ENCODE measurements at regions not wholly inside any gene's neighbourhood (a gene's known extent, or its start where the extent isn't known, plus 50 kb on each side); places are given as distances from the start of the nearest gene placed in this dataset.

DNA sequence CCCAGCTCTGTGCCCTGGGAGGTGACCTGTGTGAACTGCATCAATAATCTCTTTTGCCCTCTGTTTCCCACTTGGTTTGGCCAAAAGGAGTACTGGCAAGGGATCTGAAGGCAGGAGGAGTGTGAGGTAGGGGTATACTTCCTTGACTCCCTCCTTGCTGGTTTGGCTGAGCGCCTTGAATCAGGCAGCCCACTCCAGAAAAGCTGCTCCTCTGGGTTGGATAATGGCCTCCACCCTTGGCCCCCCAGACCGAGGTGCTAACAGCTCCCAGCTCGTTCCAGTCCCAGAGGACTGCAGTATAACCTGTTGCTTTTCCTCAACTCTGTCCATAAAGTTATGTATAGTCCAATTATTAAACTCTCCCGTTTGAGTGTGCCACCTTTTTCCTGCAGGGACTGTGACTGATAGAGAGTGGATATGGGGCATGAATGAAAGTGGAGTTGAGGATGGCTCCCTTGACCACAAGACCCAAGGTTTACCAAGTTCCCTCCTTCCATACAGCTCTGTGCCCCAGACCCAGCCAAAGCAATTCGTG lies 88.2 kb upstream of the HAND1 start:
- TF ChIP-seq, protein P1, sequence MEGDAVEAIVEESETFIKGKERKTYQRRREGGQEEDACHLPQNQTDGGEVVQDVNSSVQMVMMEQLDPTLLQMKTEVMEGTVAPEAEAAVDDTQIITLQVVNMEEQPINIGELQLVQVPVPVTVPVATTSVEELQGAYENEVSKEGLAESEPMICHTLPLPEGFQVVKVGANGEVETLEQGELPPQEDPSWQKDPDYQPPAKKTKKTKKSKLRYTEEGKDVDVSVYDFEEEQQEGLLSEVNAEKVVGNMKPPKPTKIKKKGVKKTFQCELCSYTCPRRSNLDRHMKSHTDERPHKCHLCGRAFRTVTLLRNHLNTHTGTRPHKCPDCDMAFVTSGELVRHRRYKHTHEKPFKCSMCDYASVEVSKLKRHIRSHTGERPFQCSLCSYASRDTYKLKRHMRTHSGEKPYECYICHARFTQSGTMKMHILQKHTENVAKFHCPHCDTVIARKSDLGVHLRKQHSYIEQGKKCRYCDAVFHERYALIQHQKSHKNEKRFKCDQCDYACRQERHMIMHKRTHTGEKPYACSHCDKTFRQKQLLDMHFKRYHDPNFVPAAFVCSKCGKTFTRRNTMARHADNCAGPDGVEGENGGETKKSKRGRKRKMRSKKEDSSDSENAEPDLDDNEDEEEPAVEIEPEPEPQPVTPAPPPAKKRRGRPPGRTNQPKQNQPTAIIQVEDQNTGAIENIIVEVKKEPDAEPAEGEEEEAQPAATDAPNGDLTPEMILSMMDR (IDR thresholded peaks at IDR 0.05; ENCODE audit: low read depth, low read length), result no peak
- TF ChIP-seq EZH2phosphoT487 (IDR thresholded peaks at IDR 0.05; ENCODE audit: low read depth), result no peak
- no peaks in the 10 kb centered on the region for H4K20me1 ChIP-seq (ENCODE audit: insufficient read depth, low read length)
- no peak overlapping the region for H3K4me3 ChIP-seq (ENCODE audit: low read length)
- peaks cover 4% of the 10 kb centered on the region; the same call in 1 of the 2 replicates for H3K4me1 ChIP-seq (ENCODE audit: low read length)
- H3K79me2 ChIP-seq (ENCODE audit: low read length), result no peaks in the 10 kb centered on the region
- no peaks in the 10 kb centered on the region for H3K27me3 ChIP-seq (ENCODE audit: low read depth, low read length)
- H3K9me3 ChIP-seq (ENCODE audit: insufficient read depth, low read length), result no peaks in the 10 kb centered on the region
- no peaks in the 10 kb centered on the region for H3K36me3 ChIP-seq (replicated peaks; ENCODE audit: low read depth, low read length)
- no peak overlapping the region for H3K9ac ChIP-seq (ENCODE audit: low read length)
- no peak overlapping the region for H2AFZ ChIP-seq (ENCODE audit: low read depth, low read length)
- no peak overlapping the region for H3K27ac ChIP-seq (ENCODE audit: low read length)
- H3K4me2 ChIP-seq (ENCODE audit: low read length), result no peak overlapping the region

DNA sequence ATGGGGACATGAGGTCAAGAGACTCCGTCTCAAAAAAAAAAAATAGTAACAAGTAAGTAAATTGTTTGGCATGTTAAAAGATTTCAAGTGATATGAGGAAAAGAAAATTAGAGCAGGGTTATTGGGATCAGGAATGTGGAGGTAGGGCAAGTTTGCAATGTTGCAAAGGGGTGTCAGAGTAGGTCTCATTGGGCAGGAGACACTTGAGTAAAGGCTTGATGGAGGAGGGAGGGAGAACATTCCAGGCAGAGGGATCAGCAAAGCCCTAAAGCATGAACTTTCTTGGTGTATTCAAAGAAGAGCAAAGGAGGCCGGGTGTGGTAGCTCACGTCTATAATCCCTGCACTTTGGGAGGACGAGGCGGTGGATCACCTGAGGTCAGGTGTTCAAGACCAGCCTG lies 87.1 kb upstream of the HAND1 start:
- Histone ChIP-seq H3K4me2 (ENCODE audit: low read length) (no peak overlapping the region), H3K27ac (ENCODE audit: low read length) (no peak overlapping the region), H4K20me1 (ENCODE audit: insufficient read depth, low read length) (no peaks in the 10 kb centered on the region), H3K9me3 (ENCODE audit: insufficient read depth, low read length) (no peaks in the 10 kb centered on the region), H3K4me3 (ENCODE audit: low read length) (no peak overlapping the region), H3K27me3 (ENCODE audit: low read depth, low read length) (no peaks in the 10 kb centered on the region), H2AFZ (ENCODE audit: low read depth, low read length) (no peak overlapping the region), H3K9ac (ENCODE audit: low read length) (no peak overlapping the region), H3K4me1 (ENCODE audit: low read length) (peaks cover 6% of the 10 kb centered on the region), H3K79me2 (ENCODE audit: low read length) (no peaks in the 10 kb centered on the region), H3K36me3 (replicated peaks; ENCODE audit: low read depth, low read length) (no peaks in the 10 kb centered on the region)
- no peak for TF ChIP-seq EZH2phosphoT487 (IDR thresholded peaks at IDR 0.05; ENCODE audit: low read depth)
- TF ChIP-seq, protein P1 (IDR thresholded peaks at IDR 0.05; ENCODE audit: low read depth, low read length), result no peak

GRCh38 chr5:154562244-154562880 lies 84.3 kb upstream of the HAND1 start:
- Histone ChIP-seq H3K27ac (ENCODE audit: low read length) (no peak overlapping the region), H3K36me3 (replicated peaks; ENCODE audit: low read depth, low read length) (no peaks in the 10 kb centered on the region), H3K9me3 (ENCODE audit: insufficient read depth, low read length) (no peaks in the 10 kb centered on the region), H3K9ac (ENCODE audit: low read length) (no peak overlapping the region), H3K4me1 (ENCODE audit: low read length) (peaks cover 15% of the 10 kb centered on the region), H4K20me1 (ENCODE audit: insufficient read depth, low read length) (no peaks in the 10 kb centered on the region), H3K4me3 (ENCODE audit: low read length) (no peak overlapping the region), H3K27me3 (ENCODE audit: low read depth, low read length) (no peaks in the 10 kb centered on the region), H3K79me2 (ENCODE audit: low read length) (no peaks in the 10 kb centered on the region), H3K4me2 (ENCODE audit: low read length) (no peak overlapping the region), H2AFZ (ENCODE audit: low read depth, low read length) (no peak overlapping the region)
- TF ChIP-seq, protein P1 (IDR thresholded peaks at IDR 0.05; ENCODE audit: low read depth, low read length), result no peak

DNA sequence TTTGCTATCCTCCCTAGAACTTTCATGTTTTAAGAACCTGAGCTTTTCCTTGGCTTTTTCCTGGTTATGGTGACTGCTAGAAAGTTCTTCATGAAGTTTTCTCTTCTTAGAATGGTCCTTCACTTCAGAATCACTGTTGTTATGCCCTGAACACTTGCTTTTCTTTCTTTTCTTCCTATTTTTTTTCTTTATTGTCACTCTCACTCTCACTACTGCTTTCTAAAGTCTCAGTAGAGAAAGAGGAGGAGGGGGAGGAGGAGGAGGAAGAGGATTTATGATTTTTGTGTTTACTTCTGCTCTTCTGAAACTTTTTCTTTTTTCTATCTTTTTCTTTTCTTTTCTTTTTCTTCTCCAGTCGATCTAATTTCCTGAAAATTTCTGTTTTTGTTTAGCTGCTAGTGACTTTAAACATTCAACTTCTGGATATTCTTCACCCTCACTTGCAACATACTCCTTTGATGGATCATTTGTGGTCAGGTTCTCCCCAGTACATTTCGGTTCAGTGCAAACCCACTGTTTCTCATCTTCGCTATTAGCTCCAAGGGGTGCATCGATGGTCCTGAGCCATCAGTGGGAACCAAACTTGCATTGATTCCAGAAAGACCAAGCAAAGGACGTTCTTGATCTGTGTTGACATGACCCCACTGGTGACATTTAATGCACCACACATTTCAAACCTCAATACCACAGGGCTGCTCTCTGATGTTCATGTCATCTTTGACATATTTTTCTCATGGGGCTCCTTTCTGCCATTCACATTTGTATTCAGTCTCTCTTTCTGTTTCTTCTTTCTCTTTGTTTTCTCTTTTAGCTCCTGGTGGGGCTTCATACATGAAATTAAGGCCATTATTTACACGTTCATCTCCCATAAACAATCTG lies 81.6 kb upstream of the HAND1 start:
- peak overlapping the region; percentile 70 for H3K4me2 ChIP-seq (ENCODE audit: low read length)
- H3K27ac ChIP-seq (ENCODE audit: low read length), result peak overlapping the region; percentile 22; the same call in 1 of the 2 replicates
- no peaks in the 10 kb centered on the region for H3K27me3 ChIP-seq (ENCODE audit: low read depth, low read length)
- no peaks in the 10 kb centered on the region for H3K36me3 ChIP-seq (replicated peaks; ENCODE audit: low read depth, low read length)
- H4K20me1 ChIP-seq (ENCODE audit: insufficient read depth, low read length), result no peaks in the 10 kb centered on the region
- peak overlapping the region; percentile 57; the same call in 1 of the 2 replicates for H2AFZ ChIP-seq (ENCODE audit: low read depth, low read length)
- TF ChIP-seq, protein P1 (IDR thresholded peaks at IDR 0.05; ENCODE audit: low read depth, low read length), result no peak
- no peak for TF ChIP-seq EZH2phosphoT487 (IDR thresholded peaks at IDR 0.05; ENCODE audit: low read depth)
- H3K4me3 ChIP-seq (ENCODE audit: low read length), result peak overlapping the region; percentile 49
- no peak overlapping the region for H3K9ac ChIP-seq (ENCODE audit: low read length)
- no peaks in the 10 kb centered on the region for H3K9me3 ChIP-seq (ENCODE audit: insufficient read depth, low read length)
- peaks cover 15% of the 10 kb centered on the region for H3K4me1 ChIP-seq (ENCODE audit: low read length)
- no peaks in the 10 kb centered on the region for H3K79me2 ChIP-seq (ENCODE audit: low read length)

Data from OCI-LY3 (cell line).